Keratinocyte (primary cell): ENCODE measurements at regions not wholly inside any gene's neighbourhood (a gene's known extent, or its start where the extent isn't known, plus 50 kb on each side); places are given as distances from the start of the nearest gene placed in this dataset.

ENCODE experiments used
- DNase-seq: peaks from one replicate; pipeline ENCODE4 v3.0.0-alpha.2; 2011; ENCODE audit warnings: low read depth, missing footprints, low spot score
- FAIRE-seq: peaks from 2 replicates; lab custom pipeline; 2011; peaks lifted over from hg19 to GRCh38; lab: Jason Lieb, UNC
- H2AFZ ChIP-seq: 2 replicates; pipeline ENCODE4 v1.6.0; 2012; ENCODE audit warnings: low read length, control low read depth, inconsistent platforms; ENCODE audit not compliant: control insufficient read depth
- H3K27ac ChIP-seq: 2 replicates; pipeline ENCODE4 v1.5.1; 2011; ENCODE audit warnings: low read length; ENCODE audit not compliant: control insufficient read depth, insufficient read depth
- H3K27me3 ChIP-seq: 3 replicates; pipeline ENCODE4 v1.6.0; 2011; ENCODE audit warnings: low read length; ENCODE audit not compliant: control insufficient read depth, insufficient read depth; ENCODE audit errors: extremely low read depth
- H3K36me3 ChIP-seq, 2 experiments: 2 replicates in 1 of 2; 3 replicates in 1 of 2; pipeline ENCODE4 v1.5.1; 2011; ENCODE audit warnings: low read length in 2 of 2, mild to moderate bottlenecking in 1 of 2; ENCODE audit not compliant: control insufficient read depth in 2 of 2, insufficient read depth in 2 of 2; ENCODE audit errors: extremely low read depth in 1 of 2
- H3K4me1 ChIP-seq: 3 replicates; pipeline ENCODE4 v1.5.1; 2011; ENCODE audit warnings: low read length; ENCODE audit not compliant: control insufficient read depth, insufficient read depth; ENCODE audit errors: extremely low read depth
- H3K4me2 ChIP-seq: 3 replicates; pipeline ENCODE4 v1.6.0; 2011; ENCODE audit warnings: low read depth, low read length; ENCODE audit not compliant: control insufficient read depth, insufficient read depth; ENCODE audit errors: extremely low read depth
- H3K4me3 ChIP-seq, 3 experiments: fragments of 200-600 bp in 1 of 3; sonication (generic) in 1 of 3; 2 replicates in 2 of 3; 3 replicates in 1 of 3; pipeline ENCODE4 v1.5.1; 2011 to 2016; ENCODE audit warnings: low read length in 3 of 3, mild to moderate bottlenecking in 3 of 3, control low read depth in 2 of 3, inconsistent platforms in 1 of 3, low read depth in 1 of 3, mixed read lengths in 1 of 3, mixed run types in 1 of 3, moderate library complexity in 1 of 3; ENCODE audit not compliant: control insufficient read depth in 2 of 3, insufficient read depth in 2 of 3; ENCODE audit errors: extremely low read depth in 1 of 3
- H3K79me2 ChIP-seq: 2 replicates; pipeline ENCODE4 v1.6.0; 2012; ENCODE audit warnings: low read length; ENCODE audit not compliant: control insufficient read depth, insufficient read depth
- H3K9ac ChIP-seq: 3 replicates; pipeline ENCODE4 v1.6.0; 2011; ENCODE audit warnings: low read length; ENCODE audit not compliant: control insufficient read depth, insufficient read depth; ENCODE audit errors: extremely low read depth
- H3K9me1 ChIP-seq: 3 replicates; pipeline ENCODE4 v1.6.0; 2011; ENCODE audit warnings: low read length; ENCODE audit not compliant: control insufficient read depth, insufficient read depth; ENCODE audit errors: extremely low read depth
- H3K9me3 ChIP-seq: 2 replicates; pipeline ENCODE4 v1.5.1; 2012; ENCODE audit warnings: low read depth, low read length; ENCODE audit not compliant: control insufficient read depth
- H4K20me1 ChIP-seq: 3 replicates; pipeline ENCODE4 v1.6.0; 2011; ENCODE audit warnings: low read length; ENCODE audit not compliant: control insufficient read depth, insufficient read depth; ENCODE audit errors: extremely low read depth
- CTCF ChIP-seq, 3 experiments: IDR thresholded peaks in 1 of 3; conservative IDR thresholded peaks in 1 of 3; optimal IDR thresholded peaks in 1 of 3; 2 replicates in 2 of 3; 3 replicates in 1 of 3; pipeline versions ENCODE3 to v1.5.1; 2011; ENCODE audit warnings: low read length in 3 of 3, mild to moderate bottlenecking in 3 of 3, moderate library complexity in 2 of 3, control low read depth in 1 of 3, inconsistent platforms in 1 of 3; ENCODE audit not compliant: insufficient read depth in 2 of 3; ENCODE audit errors: extremely low read depth in 1 of 3
- EZH2 ChIP-seq: IDR thresholded peaks from one replicate; pipeline ENCODE4 v1.6.1; 2012; ENCODE audit warnings: inconsistent platforms, mild to moderate bottlenecking, low read length, moderate library complexity
- dilution Hi-C: fragments of 300-500 bp; cut with MboI; formaldehyde crosslinking; loops from one replicate; pipeline ENCODE4 v1.7.0; 2020; ENCODE audit warnings: low sequenced_read_pairs; ENCODE audit not compliant: extremely low pct_ligation_motif_present

- no peak overlapping the region for H2AFZ ChIP-seq
- no peaks in the 10 kb centered on the region for H3K36me3 ChIP-seq
- H3K4me1 ChIP-seq: no peaks in the 10 kb centered on the region
- dilution Hi-C loops: no loop called here
- no peak for DNase-seq
- TF ChIP-seq CTCF (optimal IDR thresholded peaks at IDR 0.05 in 1 of 3, IDR thresholded peaks at IDR 0.05 in 1 of 3, conservative IDR thresholded peaks at IDR 0.05 in 1 of 3; ENCODE audit: extremely low read depth in 1 of 3, insufficient read depth in 2 of 3, low read length in 3 of 3) (no peak), EZH2 (no peak)
- no peaks in the 10 kb centered on the region for H3K79me2 ChIP-seq
- no peak for FAIRE-seq
- peaks cover 3% of the 10 kb centered on the region for H3K9me3 ChIP-seq
- no peak overlapping the region for H3K4me2 ChIP-seq
- H4K20me1 ChIP-seq: no peaks in the 10 kb centered on the region
- H3K27me3 ChIP-seq: no peaks in the 10 kb centered on the region
- H3K9ac ChIP-seq: no peak overlapping the region
- H3K27ac ChIP-seq: no peak overlapping the region
- H3K4me3 ChIP-seq: no peak overlapping the region
- H3K9me1 ChIP-seq: no peaks in the 10 kb centered on the region
These were observed 109.6 kb downstream of the TMEM130 start for GRCh38 chr7:98760201-98760651.

GRCh38 chr7:98761225-98761624 is 108.6 kb downstream of the TMEM130 start:
- no peaks in the 10 kb centered on the region for H3K9me1 ChIP-seq
- no peak overlapping the region for H3K4me2 ChIP-seq
- H3K4me3 ChIP-seq: no peak overlapping the region
- no peak overlapping the region for H2AFZ ChIP-seq
- H3K79me2 ChIP-seq: no peaks in the 10 kb centered on the region
- H4K20me1 ChIP-seq: no peaks in the 10 kb centered on the region
- no peak overlapping the region for H3K27ac ChIP-seq
- FAIRE-seq (no peak), DNase-seq (no peak)
- no peak overlapping the region for H3K9ac ChIP-seq
- H3K9me3 ChIP-seq: peaks cover 3% of the 10 kb centered on the region
- H3K4me1 ChIP-seq: no peaks in the 10 kb centered on the region
- TF ChIP-seq CTCF (optimal IDR thresholded peaks at IDR 0.05 in 1 of 3, IDR thresholded peaks at IDR 0.05 in 1 of 3, conservative IDR thresholded peaks at IDR 0.05 in 1 of 3; ENCODE audit: extremely low read depth in 1 of 3, insufficient read depth in 2 of 3, low read length in 3 of 3) (no peak), EZH2 (no peak)
- dilution Hi-C loops: no loop called here
- no peaks in the 10 kb centered on the region for H3K36me3 ChIP-seq
- no peaks in the 10 kb centered on the region for H3K27me3 ChIP-seq
